Suprapubic skin (tissue), 4 donors: ENCODE measurements at regions not wholly inside any gene's neighbourhood (a gene's known extent, or its start where the extent isn't known, plus 50 kb on each side); places are given as distances from the start of the nearest gene placed in this dataset.

Experiments
- POLR2A ChIP-seq, 2 donors: fragments of 450-650 bp; IDR thresholded peaks; one replicate each; pipeline ENCODE4 v1.6.1; 2017; ENCODE audit warnings: antibody characterized with exemption in 2 of 2, mild to moderate bottlenecking in 2 of 2, moderate library complexity in 2 of 2
- POLR2AphosphoS5 ChIP-seq, 3 donors: sonication (generic); formaldehyde crosslinking; IDR thresholded peaks; one replicate each; pipeline ENCODE4 v1.6.1; 2017; ENCODE audit warnings: antibody characterized with exemption in 3 of 3
- TF ChIP-seq, protein P1 (sequence below), 2 donors: fragments of 200-600 bp in 1 of 2; fragments of 450-650 bp in 1 of 2; sonication (generic) in 1 of 2; IDR thresholded peaks; one replicate each; pipeline ENCODE4 v1.5.1; 2016 to 2019; ENCODE audit warnings: antibody characterized with exemption in 2 of 2, mild to moderate bottlenecking in 1 of 2, moderate library complexity in 1 of 2

DNA sequence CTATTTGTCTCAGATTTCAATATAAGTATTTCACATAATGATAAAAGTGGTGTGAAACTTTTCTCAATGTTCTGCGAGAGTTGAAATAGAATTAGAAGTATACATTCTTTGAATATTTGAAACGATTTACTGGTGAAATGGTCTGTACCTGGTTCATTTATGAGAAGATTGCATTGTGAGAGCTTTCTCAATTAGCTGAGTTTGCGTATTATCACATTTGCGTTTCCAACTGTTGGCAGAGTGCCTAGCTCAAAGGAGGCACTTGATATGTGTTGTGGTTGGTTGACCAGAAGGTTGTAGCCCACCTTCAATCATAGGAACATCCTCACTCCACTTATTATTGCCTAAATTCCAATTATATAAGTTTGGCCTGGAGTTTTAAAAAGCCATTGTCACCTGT, 58.8 kb upstream of the EXOC2 start:
- TF ChIP-seq POLR2A (IDR thresholded peaks at IDR 0.05) (no peak), POLR2AphosphoS5 (IDR thresholded peaks at IDR 0.05) (no peak)
- TF ChIP-seq, protein P1, sequence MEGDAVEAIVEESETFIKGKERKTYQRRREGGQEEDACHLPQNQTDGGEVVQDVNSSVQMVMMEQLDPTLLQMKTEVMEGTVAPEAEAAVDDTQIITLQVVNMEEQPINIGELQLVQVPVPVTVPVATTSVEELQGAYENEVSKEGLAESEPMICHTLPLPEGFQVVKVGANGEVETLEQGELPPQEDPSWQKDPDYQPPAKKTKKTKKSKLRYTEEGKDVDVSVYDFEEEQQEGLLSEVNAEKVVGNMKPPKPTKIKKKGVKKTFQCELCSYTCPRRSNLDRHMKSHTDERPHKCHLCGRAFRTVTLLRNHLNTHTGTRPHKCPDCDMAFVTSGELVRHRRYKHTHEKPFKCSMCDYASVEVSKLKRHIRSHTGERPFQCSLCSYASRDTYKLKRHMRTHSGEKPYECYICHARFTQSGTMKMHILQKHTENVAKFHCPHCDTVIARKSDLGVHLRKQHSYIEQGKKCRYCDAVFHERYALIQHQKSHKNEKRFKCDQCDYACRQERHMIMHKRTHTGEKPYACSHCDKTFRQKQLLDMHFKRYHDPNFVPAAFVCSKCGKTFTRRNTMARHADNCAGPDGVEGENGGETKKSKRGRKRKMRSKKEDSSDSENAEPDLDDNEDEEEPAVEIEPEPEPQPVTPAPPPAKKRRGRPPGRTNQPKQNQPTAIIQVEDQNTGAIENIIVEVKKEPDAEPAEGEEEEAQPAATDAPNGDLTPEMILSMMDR (IDR thresholded peaks at IDR 0.05) = no peak
